GM23338 (cell line): ENCODE measurements at regions not wholly inside any gene's neighbourhood (a gene's known extent, or its start where the extent isn't known, plus 50 kb on each side); places are given as distances from the start of the nearest gene placed in this dataset.

ENCODE experiments used
- CREB1 ChIP-seq: fragments of 250-450 bp; sonication (Bioruptor Pico); IDR thresholded peaks from 2 replicates; pipeline ENCODE4 v1.5.0; 2020; ENCODE audit warnings: low read depth, mild to moderate bottlenecking, moderate library complexity
- EZH2 ChIP-seq: fragments of 200-600 bp; sonication (generic); IDR thresholded peaks from one replicate; pipeline ENCODE4 v1.8.0; 2017; ENCODE audit warnings: antibody characterized with exemption, mild to moderate bottlenecking, low read depth; ENCODE audit not compliant: unreplicated experiment
- EZH2phosphoT487 ChIP-seq: fragments of 200-600 bp; sonication (generic); IDR thresholded peaks from one replicate; pipeline ENCODE4 v1.8.1; 2018; ENCODE audit warnings: antibody characterized with exemption; ENCODE audit not compliant: unreplicated experiment
- NANOG ChIP-seq: IDR thresholded peaks from 2 replicates; pipeline ENCODE4 v1.6.1; 2016; ENCODE audit warnings: antibody characterized with exemption, borderline replicate concordance
- POLR2AphosphoS5 ChIP-seq: IDR thresholded peaks from 2 replicates; pipeline ENCODE4 v1.6.1; 2016; ENCODE audit warnings: antibody characterized with exemption, low read depth
- ZNF114 ChIP-seq: fragments of 250-450 bp; sonication (Bioruptor Pico); IDR thresholded peaks from 2 replicates; pipeline ENCODE4 v1.5.0; 2020; ENCODE audit warnings: mild to moderate bottlenecking, moderate library complexity
- TF ChIP-seq, protein P1 (sequence below), 2 experiments: fragments of 200-600 bp in 1 of 2; sonication (generic) in 1 of 2; conservative IDR thresholded peaks; 2 replicates each; pipeline versions ENCODE4 v1.5.1 to v1.6.1; 2016 to 2017; ENCODE audit warnings: antibody characterized with exemption in 2 of 2, low read depth in 2 of 2, mild to moderate bottlenecking in 2 of 2, moderate library complexity in 1 of 2
- TF ChIP-seq, protein P2 (sequence below): IDR thresholded peaks from one replicate; pipeline ENCODE4 v1.6.1; 2018; ENCODE audit warnings: antibody characterized with exemption; ENCODE audit not compliant: unreplicated experiment

DNA sequence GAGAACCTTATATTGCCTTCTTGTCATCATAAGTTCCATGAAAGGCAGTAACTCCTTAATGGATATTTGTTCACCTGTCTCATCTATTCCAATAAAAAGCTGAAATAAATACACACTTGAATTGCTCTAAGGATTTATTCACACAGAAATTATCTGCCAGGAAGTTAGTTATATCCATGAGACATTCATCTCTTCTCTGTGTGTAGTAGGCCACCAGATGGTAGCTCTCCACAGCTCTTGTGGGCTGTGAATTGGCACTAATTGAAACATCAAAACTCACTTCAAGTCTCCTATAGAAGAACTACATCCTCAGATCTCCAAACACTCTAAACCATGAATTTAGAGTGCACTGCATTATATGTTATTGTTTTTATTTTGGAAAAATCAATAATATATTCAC, 189.6 kb downstream of the DSC3 start:
- no peak for TF ChIP-seq EZH2phosphoT487
- TF ChIP-seq, protein P1, sequence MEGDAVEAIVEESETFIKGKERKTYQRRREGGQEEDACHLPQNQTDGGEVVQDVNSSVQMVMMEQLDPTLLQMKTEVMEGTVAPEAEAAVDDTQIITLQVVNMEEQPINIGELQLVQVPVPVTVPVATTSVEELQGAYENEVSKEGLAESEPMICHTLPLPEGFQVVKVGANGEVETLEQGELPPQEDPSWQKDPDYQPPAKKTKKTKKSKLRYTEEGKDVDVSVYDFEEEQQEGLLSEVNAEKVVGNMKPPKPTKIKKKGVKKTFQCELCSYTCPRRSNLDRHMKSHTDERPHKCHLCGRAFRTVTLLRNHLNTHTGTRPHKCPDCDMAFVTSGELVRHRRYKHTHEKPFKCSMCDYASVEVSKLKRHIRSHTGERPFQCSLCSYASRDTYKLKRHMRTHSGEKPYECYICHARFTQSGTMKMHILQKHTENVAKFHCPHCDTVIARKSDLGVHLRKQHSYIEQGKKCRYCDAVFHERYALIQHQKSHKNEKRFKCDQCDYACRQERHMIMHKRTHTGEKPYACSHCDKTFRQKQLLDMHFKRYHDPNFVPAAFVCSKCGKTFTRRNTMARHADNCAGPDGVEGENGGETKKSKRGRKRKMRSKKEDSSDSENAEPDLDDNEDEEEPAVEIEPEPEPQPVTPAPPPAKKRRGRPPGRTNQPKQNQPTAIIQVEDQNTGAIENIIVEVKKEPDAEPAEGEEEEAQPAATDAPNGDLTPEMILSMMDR (conservative IDR thresholded peaks at IDR 0.05; ENCODE audit: low read depth in 2 of 2), result no peak
- no peak for TF ChIP-seq POLR2AphosphoS5
- no peak for TF ChIP-seq NANOG
- no peak for TF ChIP-seq CREB1 (CRISPR knock-in tag)
- TF ChIP-seq, protein P2, sequence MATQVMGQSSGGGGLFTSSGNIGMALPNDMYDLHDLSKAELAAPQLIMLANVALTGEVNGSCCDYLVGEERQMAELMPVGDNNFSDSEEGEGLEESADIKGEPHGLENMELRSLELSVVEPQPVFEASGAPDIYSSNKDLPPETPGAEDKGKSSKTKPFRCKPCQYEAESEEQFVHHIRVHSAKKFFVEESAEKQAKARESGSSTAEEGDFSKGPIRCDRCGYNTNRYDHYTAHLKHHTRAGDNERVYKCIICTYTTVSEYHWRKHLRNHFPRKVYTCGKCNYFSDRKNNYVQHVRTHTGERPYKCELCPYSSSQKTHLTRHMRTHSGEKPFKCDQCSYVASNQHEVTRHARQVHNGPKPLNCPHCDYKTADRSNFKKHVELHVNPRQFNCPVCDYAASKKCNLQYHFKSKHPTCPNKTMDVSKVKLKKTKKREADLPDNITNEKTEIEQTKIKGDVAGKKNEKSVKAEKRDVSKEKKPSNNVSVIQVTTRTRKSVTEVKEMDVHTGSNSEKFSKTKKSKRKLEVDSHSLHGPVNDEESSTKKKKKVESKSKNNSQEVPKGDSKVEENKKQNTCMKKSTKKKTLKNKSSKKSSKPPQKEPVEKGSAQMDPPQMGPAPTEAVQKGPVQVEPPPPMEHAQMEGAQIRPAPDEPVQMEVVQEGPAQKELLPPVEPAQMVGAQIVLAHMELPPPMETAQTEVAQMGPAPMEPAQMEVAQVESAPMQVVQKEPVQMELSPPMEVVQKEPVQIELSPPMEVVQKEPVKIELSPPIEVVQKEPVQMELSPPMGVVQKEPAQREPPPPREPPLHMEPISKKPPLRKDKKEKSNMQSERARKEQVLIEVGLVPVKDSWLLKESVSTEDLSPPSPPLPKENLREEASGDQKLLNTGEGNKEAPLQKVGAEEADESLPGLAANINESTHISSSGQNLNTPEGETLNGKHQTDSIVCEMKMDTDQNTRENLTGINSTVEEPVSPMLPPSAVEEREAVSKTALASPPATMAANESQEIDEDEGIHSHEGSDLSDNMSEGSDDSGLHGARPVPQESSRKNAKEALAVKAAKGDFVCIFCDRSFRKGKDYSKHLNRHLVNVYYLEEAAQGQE, result no peak
- no peak for TF ChIP-seq EZH2
- TF ChIP-seq ZNF114 (CRISPR knock-in tag), result no peak
